ENCODE measurements at regions not wholly inside any gene's neighbourhood (a gene's known extent, or its start where the extent isn't known, plus 50 kb on each side); places are given as distances from the start of the nearest gene placed in this dataset.

DNA sequence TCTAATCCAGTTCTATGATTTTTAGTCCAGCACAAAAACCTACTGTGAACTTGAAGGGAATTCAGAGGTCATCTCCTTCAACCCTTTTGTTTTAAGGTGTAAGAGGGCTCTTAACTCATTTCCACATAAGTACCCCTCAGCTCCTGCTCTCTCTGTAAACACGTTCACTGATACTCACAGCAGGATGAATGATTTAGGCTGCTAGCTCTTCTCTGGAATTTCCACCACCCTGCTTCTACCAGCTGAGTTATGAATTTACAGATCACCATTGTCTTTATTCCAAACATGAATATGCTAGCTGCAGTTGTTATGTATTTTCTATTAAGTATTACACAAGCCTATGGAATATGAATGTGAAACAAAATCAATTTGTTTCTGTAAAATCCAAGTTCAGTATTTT is 101.3 kb upstream of the NANOGP8 start:
- intact Hi-C loops (cut with micrococcal nuclease; ENCODE audit: unreplicated experiment): no loop called here
- ChIA-PET CTCF (no interaction called here), POLR2A (ENCODE audit: unreplicated experiment) (no interaction called here)
- TF ChIP-seq, protein P1, sequence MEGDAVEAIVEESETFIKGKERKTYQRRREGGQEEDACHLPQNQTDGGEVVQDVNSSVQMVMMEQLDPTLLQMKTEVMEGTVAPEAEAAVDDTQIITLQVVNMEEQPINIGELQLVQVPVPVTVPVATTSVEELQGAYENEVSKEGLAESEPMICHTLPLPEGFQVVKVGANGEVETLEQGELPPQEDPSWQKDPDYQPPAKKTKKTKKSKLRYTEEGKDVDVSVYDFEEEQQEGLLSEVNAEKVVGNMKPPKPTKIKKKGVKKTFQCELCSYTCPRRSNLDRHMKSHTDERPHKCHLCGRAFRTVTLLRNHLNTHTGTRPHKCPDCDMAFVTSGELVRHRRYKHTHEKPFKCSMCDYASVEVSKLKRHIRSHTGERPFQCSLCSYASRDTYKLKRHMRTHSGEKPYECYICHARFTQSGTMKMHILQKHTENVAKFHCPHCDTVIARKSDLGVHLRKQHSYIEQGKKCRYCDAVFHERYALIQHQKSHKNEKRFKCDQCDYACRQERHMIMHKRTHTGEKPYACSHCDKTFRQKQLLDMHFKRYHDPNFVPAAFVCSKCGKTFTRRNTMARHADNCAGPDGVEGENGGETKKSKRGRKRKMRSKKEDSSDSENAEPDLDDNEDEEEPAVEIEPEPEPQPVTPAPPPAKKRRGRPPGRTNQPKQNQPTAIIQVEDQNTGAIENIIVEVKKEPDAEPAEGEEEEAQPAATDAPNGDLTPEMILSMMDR (conservative IDR thresholded peaks at IDR 0.05): no peak
- TF ChIP-seq EZH2 (IDR thresholded peaks at IDR 0.05; ENCODE audit: low read depth): no peak
- H3K9me3 ChIP-seq (ENCODE audit: insufficient read depth, low read depth): no peaks in the 10 kb centered on the region
- no peaks in the 10 kb centered on the region for H3K79me2 ChIP-seq (ENCODE audit: low read depth)
- no peak overlapping the region for H3K4me2 ChIP-seq
- H3K36me3 ChIP-seq (ENCODE audit: low read depth): no peaks in the 10 kb centered on the region
- no peak overlapping the region for H3K27ac ChIP-seq
- no peaks in the 10 kb centered on the region for H3K4me1 ChIP-seq (replicated peaks; ENCODE audit: insufficient read depth)
- no TSS peak for BruUV-seq (replicated peaks)
- no peak overlapping the region for H3K4me3 ChIP-seq
- DNase-seq: no peak
- H3K9me2 ChIP-seq (ENCODE audit: insufficient read depth): no peaks in the 10 kb centered on the region
- H3K27me3 ChIP-seq (ENCODE audit: insufficient read depth, low read depth): no peaks in the 10 kb centered on the region
- H4K20me1 ChIP-seq (ENCODE audit: insufficient read depth): no peaks in the 10 kb centered on the region
- H3F3A ChIP-seq (ENCODE audit: insufficient read depth, low read depth): no peaks in the 10 kb centered on the region
- no peak overlapping the region for H2AFZ ChIP-seq

DNA sequence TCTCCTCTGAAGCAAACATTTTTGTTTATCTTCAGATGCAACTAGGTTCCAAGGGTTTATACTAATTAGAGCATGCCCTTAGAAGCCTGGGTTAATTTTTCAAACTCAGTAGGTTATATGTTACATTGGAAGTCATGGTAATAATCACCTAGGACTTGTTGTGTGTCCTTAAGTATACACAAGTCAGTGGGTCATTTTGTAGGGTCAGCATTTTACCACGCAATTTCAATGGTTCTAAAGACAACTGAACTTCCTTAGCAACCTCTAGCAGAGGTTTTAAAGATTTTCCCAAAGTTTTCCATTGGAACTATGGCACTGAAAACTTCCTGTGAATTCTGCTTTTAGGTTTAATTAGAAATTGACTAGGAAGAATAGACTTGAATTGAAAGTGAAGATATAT is 99.6 kb upstream of the NANOGP8 start:
- H3K9me2 ChIP-seq (ENCODE audit: insufficient read depth): no peaks in the 10 kb centered on the region
- H3F3A ChIP-seq (ENCODE audit: insufficient read depth, low read depth): no peaks in the 10 kb centered on the region
- no peak for DNase-seq
- H3K4me1 ChIP-seq (replicated peaks; ENCODE audit: insufficient read depth): no peaks in the 10 kb centered on the region
- no peaks in the 10 kb centered on the region for H3K27me3 ChIP-seq (ENCODE audit: insufficient read depth, low read depth)
- ChIA-PET POLR2A (ENCODE audit: unreplicated experiment) (interaction anchor here (0.7 kb wide), 1 partner anchor 75 kb away, joined by 6 read pairs; no protein-coding TSS in a partner anchor), CTCF (no interaction called here)
- H3K27ac ChIP-seq: no peak overlapping the region
- H2AFZ ChIP-seq: no peak overlapping the region
- H3K9me3 ChIP-seq (ENCODE audit: insufficient read depth, low read depth): no peaks in the 10 kb centered on the region
- BruUV-seq (replicated peaks): no TSS peak
- H3K79me2 ChIP-seq (ENCODE audit: low read depth): no peaks in the 10 kb centered on the region
- H4K20me1 ChIP-seq (ENCODE audit: insufficient read depth): no peaks in the 10 kb centered on the region
- H3K4me2 ChIP-seq: no peak overlapping the region
- intact Hi-C loops (cut with micrococcal nuclease; ENCODE audit: unreplicated experiment): no loop called here
- TF ChIP-seq, protein P1 (conservative IDR thresholded peaks at IDR 0.05): no peak
- TF ChIP-seq EZH2 (IDR thresholded peaks at IDR 0.05; ENCODE audit: low read depth): no peak
- H3K36me3 ChIP-seq (ENCODE audit: low read depth): no peaks in the 10 kb centered on the region
- no peak overlapping the region for H3K4me3 ChIP-seq

DNA sequence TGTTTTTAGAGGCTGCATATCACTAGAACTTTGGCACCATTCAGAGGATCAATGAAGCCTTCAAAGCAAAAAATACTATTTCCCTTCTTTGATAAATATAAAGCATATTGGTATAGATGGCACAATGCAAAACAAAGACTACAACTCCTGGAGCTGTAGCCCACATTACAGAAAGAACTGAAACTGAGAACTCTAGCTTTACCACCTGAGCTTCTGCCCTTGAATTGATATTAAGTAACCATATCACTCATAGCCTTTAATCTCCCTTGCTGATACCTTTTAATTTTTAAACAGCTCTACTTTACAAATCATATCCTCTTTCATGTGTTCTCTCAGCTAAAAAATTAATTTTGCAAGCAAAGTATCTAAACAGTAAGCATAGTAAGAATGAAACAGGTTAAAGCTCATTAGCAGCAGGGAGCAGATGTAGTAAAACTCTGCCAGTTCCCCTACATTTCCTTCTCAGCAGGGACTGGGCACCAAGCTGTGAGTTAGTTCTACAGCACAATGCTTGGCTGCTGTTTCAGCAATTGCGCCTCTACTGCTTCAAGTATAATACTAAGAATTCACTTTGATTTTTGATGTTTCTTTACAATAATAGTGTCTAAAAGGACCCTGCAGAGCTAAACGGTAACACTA is 97.9 kb upstream of the NANOGP8 start:
- Histone ChIP-seq H3K4me2 (no peak overlapping the region), H3K36me3 (ENCODE audit: low read depth) (no peaks in the 10 kb centered on the region), H3K79me2 (ENCODE audit: low read depth) (no peaks in the 10 kb centered on the region), H3F3A (ENCODE audit: insufficient read depth, low read depth) (no peaks in the 10 kb centered on the region), H3K27ac (no peak overlapping the region), H2AFZ (no peak overlapping the region), H3K9me2 (ENCODE audit: insufficient read depth) (no peaks in the 10 kb centered on the region), H3K27me3 (ENCODE audit: insufficient read depth, low read depth) (no peaks in the 10 kb centered on the region), H4K20me1 (ENCODE audit: insufficient read depth) (no peaks in the 10 kb centered on the region), H3K9me3 (ENCODE audit: insufficient read depth, low read depth) (no peaks in the 10 kb centered on the region), H3K4me1 (replicated peaks; ENCODE audit: insufficient read depth) (no peaks in the 10 kb centered on the region), H3K4me3 (no peak overlapping the region)
- intact Hi-C loops (cut with micrococcal nuclease; ENCODE audit: unreplicated experiment): no loop called here
- ChIA-PET POLR2A (ENCODE audit: unreplicated experiment) (no interaction called here), CTCF (no interaction called here)
- no peak for TF ChIP-seq EZH2 (IDR thresholded peaks at IDR 0.05; ENCODE audit: low read depth)
- TF ChIP-seq, protein P1 (conservative IDR thresholded peaks at IDR 0.05): no peak
- DNase-seq: no peak
- no TSS peak for BruUV-seq (replicated peaks)
